HG03575 (cell line): ENCODE measurements at regions not wholly inside any gene's neighbourhood (a gene's known extent, or its start where the extent isn't known, plus 50 kb on each side); places are given as distances from the start of the nearest gene placed in this dataset.

Source experiments
- ATAC-seq: cut with Tn5 transposase; IDR thresholded peaks from one replicate; pipeline ENCODE4 v1.9.1; 2021; ENCODE audit not compliant: unreplicated experiment, insufficient number of reproducible peaks, low FRiP score; ENCODE audit errors: extremely low read depth

GRCh38 chr13:33452873-33453517 lies 167.4 kb upstream of the STARD13 start:
- no peak for ATAC-seq

- no peak for ATAC-seq
Measured at GRCh38 chr13:33453936-33454335, 168.4 kb upstream of the STARD13 start.

GRCh38 chr13:33454844-33455705 lies 169.5 kb upstream of the STARD13 start:
- no peak for ATAC-seq

DNA sequence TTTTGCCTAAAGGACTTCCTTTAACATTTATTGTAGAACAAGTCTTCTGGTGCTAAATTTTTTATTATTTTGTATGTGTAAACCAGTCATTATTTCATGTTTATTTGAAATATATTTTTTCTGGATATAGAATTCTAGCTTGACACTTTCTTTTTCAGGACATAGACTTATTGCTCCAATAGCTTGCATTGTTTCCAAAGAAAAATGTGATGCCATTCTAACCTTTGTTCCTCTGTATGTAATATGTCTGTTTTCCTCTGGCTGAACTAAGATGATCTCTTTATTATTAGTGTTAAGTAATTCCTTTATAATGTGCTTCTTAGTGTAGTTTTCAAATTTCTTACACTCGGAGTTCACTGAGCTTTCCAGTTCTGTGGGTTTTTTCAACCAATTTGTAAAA lies 174.1 kb upstream of the STARD13 start:
- ATAC-seq: no peak

DNA sequence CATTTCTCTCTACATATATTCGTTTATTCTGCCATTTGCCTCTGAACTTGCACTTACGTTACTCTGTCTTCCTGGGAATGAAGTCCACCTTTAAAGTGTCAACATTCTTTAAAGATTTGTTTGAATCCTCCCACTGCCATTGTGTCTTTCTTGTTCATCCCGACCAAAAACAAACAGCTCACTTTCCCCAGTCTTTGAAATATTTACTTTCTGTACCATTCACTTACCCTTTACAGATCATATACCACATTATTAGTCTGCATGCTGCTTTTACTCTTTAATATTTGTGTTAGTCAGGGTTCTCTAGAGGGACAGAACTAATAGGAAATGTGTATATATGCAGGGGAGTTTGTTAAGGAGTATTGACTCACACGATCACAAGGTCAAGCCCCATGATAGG lies 176.6 kb upstream of the STARD13 start:
- ATAC-seq: no peak

GRCh38 chr13:33464345-33464744 lies 178.8 kb upstream of the STARD13 start:
- no peak for ATAC-seq

- ATAC-seq: no peak
Measured at GRCh38 chr13:33466262-33466661, 180.7 kb upstream of the STARD13 start.

DNA sequence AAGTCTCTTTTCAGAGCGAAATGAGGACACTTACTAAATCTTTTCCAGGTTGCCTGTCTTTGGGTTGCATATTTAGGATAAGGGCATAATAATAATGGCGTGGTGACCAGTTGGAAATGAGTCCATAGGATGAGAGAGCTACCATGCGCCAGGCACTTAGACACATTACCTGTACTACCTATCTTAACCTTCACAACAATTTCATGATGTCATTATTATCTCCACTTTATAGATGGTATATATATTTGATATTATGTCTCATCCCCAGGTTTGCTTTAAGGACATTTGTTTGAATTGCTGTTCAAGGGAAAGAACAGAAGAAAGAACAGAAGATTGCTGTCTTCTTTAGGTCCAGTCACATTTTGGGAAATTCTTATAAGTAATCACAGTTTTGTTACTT lies 182.0 kb upstream of the STARD13 start:
- ATAC-seq: no peak

GRCh38 chr13:33471204-33471603 lies 185.6 kb upstream of the STARD13 start:
- ATAC-seq: no peak

DNA sequence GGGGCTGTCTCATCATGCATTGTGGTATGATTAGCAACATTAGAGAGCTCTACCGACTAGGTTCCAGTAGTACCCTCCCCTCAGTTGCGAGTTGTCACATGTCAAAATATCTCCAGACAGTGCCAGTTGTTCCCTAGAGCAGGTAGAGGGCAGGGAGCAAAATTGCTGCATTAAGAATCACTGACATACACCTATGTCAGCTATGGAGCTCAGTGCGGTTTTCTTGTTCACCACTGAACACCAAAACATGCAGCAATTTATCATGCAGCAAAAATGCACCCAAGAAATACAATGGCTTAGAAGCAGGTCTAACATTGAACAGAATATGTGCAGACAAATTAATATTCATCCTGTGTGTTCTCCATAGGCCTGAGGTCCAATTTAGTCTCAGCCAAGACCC lies 186.9 kb upstream of the STARD13 start:
- no peak for ATAC-seq

DNA sequence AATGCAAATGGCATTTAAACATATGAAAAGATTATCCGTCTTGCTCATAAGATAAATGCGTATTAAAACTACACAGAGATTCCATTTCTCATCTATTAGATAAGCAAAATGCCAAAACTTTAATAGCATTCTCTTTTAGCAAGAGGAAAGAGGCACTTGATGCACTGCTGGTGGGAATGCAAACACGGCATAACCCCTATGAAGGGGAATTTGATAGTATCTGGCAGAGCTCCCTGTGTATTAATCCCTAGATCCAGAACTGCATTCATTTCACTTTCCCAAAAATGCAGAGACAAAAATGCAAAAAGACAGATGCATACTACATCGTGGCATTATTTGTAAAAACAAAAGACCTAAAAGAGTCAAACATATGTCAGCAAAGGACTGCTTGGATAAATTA lies 193.6 kb upstream of the STARD13 start:
- no peak for ATAC-seq

DNA sequence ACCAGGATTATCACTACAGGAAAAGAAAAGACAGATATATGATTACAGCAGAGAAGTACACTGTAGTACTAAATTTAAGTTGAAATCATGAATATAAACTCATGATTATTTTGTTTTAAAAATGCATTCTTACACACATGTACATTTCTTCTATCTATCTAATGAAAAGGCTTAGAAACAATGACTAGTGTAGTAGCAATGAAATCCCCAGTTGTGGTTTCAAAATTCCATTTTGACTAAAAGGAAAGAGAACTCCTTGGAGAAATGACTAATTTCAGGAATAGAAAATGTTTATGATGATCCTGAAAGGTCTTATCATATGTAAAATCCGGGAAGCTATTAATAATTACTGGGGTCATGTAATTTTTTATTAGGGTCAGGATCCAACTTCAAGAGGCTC lies 195.0 kb upstream of the STARD13 start:
- ATAC-seq: no peak

GRCh38 chr13:33483471-33483870 lies 197.9 kb upstream of the STARD13 start:
- ATAC-seq: no peak

GRCh38 chr13:33485247-33485646 lies 199.7 kb upstream of the STARD13 start:
- no peak for ATAC-seq

- ATAC-seq: no peak
Measured at GRCh38 chr13:33487575-33488243, 202.2 kb upstream of the STARD13 start.

DNA sequence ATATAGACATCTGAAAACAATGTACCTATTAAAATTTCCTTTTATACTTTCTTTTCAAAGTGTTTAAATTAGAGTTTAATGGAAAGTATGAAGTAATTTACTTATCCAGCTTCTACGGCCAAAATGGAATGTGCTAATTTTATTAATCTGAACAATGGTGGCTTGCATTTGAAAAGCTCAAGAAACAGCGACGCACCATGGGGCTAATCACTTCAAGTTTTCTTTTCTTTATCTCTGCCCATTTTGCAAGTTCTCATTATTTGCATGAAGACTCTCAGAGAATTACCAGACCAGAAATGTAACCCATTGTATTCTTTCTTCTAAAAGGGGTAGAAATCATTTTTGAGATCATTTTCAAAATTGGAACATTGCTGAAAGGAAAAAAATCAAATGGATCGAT lies 204.0 kb upstream of the STARD13 start:
- no peak for ATAC-seq

DNA sequence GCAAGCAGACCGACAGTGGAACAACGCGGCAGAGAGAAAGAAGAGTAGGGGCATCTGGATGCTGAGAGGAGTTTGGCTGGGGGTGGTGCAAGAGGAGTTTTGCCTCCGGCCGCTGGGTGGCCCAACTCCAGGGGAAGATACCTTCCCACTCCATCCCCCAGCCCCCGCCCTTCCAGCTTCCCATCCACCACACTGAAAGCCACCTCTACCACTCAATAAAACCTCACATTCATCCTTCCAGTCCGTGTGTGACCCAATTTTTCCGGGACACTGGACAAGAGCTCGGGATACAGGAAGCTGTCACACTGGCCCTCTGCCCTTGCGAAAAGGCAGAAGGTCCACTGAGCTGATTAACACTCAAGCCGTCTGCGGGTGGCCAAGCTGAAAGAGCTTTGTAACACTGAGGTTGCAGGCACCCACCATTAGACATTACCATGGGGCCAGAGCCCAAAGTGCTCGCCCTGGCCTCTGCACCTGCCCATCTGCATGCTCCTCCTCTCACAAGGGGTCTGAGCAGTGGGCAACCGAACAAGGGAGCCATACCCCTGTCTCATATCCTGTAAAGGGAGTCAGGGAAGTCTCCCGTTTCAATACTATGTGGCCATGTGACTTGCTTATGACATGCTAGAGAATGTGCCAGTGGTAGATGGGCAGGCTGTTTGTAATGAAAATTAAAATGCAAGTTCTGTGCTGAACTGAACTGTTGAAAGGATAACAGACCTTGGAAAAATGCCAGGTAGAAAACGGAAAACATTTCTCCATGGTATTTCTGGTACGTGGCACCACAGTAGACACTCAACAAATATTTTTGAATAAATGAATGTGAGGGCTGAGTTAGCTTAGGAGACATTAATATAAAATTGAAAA lies 205.1 kb upstream of the STARD13 start:
- no peak for ATAC-seq

DNA sequence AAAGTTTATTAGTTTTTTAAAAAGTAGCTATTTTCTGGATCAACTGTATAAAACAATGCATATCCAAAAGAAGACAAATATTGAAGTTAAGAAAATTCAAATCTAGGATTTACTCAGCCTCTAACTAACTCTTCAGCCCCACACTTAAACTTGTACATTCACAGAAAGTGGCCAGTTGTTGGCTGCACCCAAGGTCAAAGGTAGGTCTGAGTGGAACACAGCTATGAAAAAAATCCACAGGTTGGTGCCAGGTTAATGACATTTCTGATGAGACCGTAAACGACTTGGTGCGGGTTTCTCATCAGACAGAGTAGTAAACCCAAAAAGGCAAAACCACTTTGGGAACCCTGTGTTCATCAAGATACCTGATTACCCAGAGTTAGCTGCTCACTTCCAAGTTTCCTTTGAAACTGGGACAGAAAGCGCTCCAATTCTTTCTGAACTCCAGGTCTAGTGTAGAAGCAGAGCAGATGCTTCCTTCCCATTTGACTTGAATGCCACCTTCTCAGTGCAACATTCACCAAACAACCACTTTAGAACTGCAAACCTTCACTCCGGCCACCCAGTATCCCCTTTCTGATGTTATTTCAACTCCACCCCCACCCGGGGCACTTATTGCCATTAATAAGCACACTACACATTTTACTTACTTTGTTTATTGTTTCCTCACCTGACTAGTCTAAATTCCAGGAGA lies 208.3 kb upstream of the STARD13 start:
- no peak for ATAC-seq
